GM19468 (cell line): ENCODE measurements at regions not wholly inside any gene's neighbourhood (a gene's known extent, or its start where the extent isn't known, plus 50 kb on each side); places are given as distances from the start of the nearest gene placed in this dataset.

ENCODE experiments used
- ATAC-seq: cut with Tn5 transposase; IDR thresholded peaks from one replicate; pipeline ENCODE4 v1.9.1; 2021; ENCODE audit warnings: mild to moderate bottlenecking, moderate library complexity, moderate number of reproducible peaks; ENCODE audit not compliant: unreplicated experiment; ENCODE audit errors: extremely low read depth

GRCh38 chr5:31049936-31050704, 143.4 kb upstream of the CDH6 start:
- ATAC-seq: no peak

DNA sequence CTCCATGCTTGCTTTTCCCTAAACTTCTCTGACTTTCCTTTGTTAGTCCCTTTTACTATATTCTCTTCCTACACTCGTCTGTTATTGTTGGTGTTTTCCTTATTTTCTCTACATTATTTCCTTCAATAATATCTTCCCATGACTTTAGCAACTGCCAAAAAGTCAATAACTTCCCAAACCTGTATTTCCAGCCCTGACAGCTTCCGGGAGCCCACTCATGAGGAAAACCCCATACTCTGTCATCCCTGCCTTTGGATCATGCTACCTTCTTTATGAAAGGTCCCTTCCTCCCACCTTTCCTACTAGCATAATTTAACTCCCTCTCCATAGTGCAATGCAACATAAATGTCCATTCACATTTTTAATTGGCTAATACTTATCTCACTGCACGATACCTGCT, 144.0 kb upstream of the CDH6 start:
- ATAC-seq: no peak

GRCh38 chr5:31048282-31049270, 144.9 kb upstream of the CDH6 start:
- ATAC-seq: no peak

DNA sequence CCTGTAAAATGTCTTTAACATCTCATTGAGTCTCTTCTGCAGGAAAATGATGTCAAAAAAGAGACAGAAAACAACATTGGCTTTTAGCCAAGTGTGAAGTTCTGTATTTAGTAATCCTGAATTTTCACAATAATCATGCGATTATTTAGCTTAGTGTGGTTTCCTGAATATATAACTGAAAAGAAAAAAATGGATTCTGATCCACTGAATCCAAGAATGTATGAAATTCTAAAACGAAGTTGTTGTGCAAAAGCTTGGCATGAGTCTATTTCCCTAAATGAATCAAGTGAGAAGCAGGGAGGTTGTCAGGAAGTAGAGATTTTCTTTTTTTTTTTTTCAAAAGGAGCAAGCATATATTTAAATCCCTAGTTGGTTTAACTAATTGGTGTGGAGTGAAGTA, 145.9 kb upstream of the CDH6 start:
- no peak for ATAC-seq

GRCh38 chr5:31047007-31047406, 146.5 kb upstream of the CDH6 start:
- ATAC-seq: no peak

DNA sequence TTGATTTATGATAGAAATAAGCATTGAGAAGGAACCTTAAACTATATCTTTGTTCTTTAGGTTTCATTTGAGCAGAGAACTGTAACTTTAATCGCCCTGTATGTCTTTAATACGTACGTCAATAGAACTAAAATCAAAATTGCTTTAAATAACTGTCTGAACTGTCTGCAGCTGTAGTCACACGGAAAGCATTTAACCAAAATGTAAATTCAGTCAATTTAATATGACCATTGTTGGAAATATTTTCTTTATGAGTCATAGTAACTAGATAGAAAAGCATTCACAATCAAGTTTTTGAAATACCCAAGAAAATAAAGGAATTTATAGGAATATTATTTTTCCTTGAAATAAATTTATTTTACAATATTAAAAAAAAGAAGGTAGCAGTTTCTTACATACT, 157.1 kb upstream of the CDH6 start:
- ATAC-seq: no peak

DNA sequence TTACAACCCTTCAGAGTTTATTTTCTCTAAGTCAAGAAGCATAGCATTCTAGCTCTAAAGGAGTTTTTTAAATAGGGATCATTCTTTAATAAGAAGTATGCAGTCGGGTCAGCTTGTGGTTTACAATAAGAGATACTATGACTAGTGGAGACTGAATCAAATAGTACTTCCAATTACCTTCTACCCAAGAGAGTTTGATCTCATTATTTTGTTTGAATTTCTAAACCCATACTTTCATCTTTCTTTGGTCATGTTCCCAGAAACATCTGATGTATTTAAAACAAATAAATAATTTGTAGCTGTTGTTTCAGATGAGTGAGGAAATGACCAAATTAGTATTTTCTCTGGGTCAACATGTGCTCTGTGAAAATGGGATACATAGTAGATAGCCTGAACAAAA, 160.2 kb upstream of the CDH6 start:
- no peak for ATAC-seq

DNA sequence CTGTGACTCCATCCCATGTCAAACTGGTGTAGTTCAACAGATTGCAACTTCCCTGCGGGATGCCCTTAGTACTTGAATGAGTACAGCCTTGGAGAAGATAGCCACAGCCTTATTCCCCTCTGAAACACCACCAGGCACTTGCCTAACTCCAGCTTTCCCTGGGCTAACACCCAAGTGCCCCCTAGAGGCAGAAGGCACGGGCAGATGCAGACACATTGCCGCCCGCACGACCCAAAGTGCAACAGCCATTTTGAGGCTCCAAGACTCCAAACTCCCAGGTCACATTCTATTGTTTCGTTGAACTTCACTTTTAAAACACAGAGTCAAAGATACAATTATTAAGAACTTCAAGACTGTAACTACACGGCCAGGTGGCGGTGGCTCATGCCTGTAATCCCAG, 163.6 kb upstream of the CDH6 start:
- ATAC-seq: no peak

DNA sequence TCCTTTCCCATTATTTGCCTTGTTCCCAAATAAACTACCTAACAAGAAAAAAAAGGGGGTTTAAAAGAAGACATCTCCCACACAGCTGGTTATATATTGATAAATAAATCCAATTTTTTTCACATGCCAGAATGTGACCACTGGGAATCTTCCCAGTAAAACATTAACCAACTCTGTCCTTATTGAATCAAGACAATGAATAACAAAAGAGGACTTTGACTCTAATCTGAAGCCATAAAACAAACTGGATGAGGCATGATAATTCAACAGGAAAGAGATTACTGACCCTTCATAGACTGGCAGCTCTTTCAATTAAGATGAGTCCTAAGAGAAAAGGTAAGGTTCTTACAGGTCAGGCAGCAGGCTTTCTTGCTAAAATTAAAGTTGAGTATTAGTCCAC, 165.8 kb upstream of the CDH6 start:
- ATAC-seq: no peak

GRCh38 chr5:31023105-31023504, 170.4 kb upstream of the CDH6 start:
- no peak for ATAC-seq

GRCh38 chr5:31021181-31021624, 172.3 kb upstream of the CDH6 start:
- ATAC-seq: no peak

DNA sequence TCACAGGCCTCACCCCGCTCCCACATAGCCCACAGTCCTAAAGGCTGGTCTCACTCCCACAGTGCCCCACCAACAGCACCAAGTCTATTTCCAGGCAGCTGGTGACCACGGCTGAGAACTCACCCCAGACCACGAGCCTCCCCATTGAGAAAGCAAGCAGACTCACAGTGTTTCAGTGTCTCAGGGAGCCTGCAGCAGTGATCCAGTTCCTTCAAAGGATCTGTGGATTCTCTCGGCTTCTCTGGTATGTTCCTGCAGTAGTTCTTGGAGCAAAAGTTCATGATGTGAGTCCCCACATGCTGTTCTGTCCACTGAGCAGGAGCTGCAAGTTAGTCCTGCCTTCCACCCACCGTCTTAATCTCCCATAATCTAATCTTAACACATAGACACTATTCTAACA, 185.3 kb upstream of the CDH6 start:
- ATAC-seq: no peak

DNA sequence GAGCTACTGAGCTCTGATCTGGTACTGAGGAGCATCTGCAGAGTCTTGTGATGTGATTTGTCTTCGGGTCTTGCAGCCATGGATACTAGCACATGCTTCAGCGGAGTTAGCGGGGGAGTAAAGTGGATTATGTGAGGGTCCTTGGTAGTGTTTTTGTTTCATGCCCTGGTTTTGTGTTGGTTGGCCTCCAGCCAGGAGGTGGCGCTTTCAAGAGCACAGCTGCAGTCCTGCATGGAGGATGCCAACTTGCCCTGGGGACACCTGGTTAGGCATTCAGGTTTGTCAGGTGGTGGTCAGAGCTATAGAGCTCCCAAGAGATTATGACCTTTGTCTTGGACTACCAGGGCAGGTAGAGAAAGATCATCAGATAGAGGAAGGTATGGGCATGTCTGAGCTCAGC, 185.8 kb upstream of the CDH6 start:
- ATAC-seq: no peak

- no peak for ATAC-seq
Observed at GRCh38 chr5:31000287-31000686, 193.2 kb upstream of the CDH6 start.

- no peak for ATAC-seq
Observed at GRCh38 chr5:30997681-30998080, 195.8 kb upstream of the CDH6 start.

- no peak for ATAC-seq
Observed at GRCh38 chr5:30994902-30995301, 198.6 kb upstream of the CDH6 start.

GRCh38 chr5:30994176-30994575, 199.3 kb upstream of the CDH6 start:
- ATAC-seq: no peak

DNA sequence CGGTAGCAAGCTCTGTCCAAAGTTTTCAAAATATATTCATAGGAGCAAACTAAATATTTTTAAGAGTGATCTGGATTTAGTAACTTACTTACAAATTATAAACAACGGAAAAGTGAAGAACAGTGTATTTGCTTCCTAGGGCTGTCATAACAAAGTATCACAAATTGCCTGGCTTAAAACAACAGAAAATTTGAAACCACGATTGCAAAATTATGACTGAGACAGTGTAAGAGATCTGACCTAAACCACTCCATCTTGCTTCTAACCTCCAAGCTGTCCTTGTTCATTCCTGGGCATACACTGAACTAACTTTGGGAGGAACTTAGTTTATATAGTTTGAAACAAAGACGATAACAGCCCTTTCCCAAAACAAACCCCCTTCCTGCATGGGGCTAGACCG, 202.0 kb upstream of the CDH6 start:
- ATAC-seq: no peak

DNA sequence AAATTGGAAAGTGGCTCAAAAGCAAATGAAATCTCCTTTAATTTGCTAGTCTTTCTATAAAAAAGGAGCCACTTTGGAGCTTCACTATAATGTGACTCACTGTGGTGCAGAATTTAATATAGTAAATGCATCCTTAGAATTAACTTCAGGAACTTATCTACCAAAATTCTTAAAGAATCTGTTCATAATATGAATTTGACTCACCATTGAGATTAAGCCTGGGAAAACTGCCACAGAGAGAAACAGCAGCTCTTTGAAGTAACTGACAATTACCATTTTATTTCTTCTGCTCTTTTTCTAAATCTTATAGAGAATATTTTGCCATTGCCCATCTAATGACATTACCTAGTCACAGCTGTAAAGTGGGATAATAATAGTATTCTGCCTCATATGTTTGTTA, 211.9 kb upstream of the CDH6 start:
- ATAC-seq: no peak

- no peak for ATAC-seq
Observed at GRCh38 chr5:30968971-30969370, 224.5 kb upstream of the CDH6 start.

- ATAC-seq: no peak
Observed at GRCh38 chr5:30960036-30960435, 233.4 kb upstream of the CDH6 start.
